HEK293 (cell line): ENCODE measurements at regions not wholly inside any gene's neighbourhood (a gene's known extent, or its start where the extent isn't known, plus 50 kb on each side); places are given as distances from the start of the nearest gene placed in this dataset.

Source experiments
- BCL11A ChIP-seq: fragments of 450-650 bp; formaldehyde crosslinking; IDR thresholded peaks from 2 replicates; pipeline ENCODE4 v1.5.1; 2016; ENCODE audit warnings: low read depth, missing biosample characterization, missing genetic modification characterization
- FEZF1 ChIP-seq: fragments of 450-650 bp; formaldehyde crosslinking; IDR thresholded peaks from 2 replicates; pipeline ENCODE4 v1.5.1; 2016; ENCODE audit warnings: missing biosample characterization, missing genetic modification characterization
- KLF7 ChIP-seq: fragments of 450-650 bp; formaldehyde crosslinking; IDR thresholded peaks from 2 replicates; pipeline ENCODE4 v1.5.1; 2016; ENCODE audit warnings: missing biosample characterization, missing genetic modification characterization, borderline replicate concordance
- MEIS1 ChIP-seq: sonication (generic); formaldehyde crosslinking; IDR thresholded peaks from 2 replicates; pipeline ENCODE4 v1.8.1; 2022; ENCODE audit warnings: missing genetic modification reagents, mild to moderate bottlenecking, borderline replicate concordance
- ZBTB17 ChIP-seq: fragments of 450-650 bp; formaldehyde crosslinking; IDR thresholded peaks from 2 replicates; pipeline ENCODE4 v1.5.1; 2016; ENCODE audit warnings: missing biosample characterization, missing genetic modification characterization
- ZBTB8A ChIP-seq: fragments of 450-650 bp; formaldehyde crosslinking; IDR thresholded peaks from 2 replicates; pipeline ENCODE4 v1.5.1; 2016; ENCODE audit warnings: missing biosample characterization, missing genetic modification characterization
- ZFP3 ChIP-seq: fragments of 450-650 bp; formaldehyde crosslinking; IDR thresholded peaks from 2 replicates; pipeline ENCODE4 v1.5.1; 2016; ENCODE audit warnings: low read depth, missing biosample characterization, missing genetic modification characterization
- ZNF10 ChIP-seq: fragments of 450-650 bp; formaldehyde crosslinking; IDR thresholded peaks from 2 replicates; pipeline ENCODE4 v1.5.1; 2017; ENCODE audit warnings: missing biosample characterization, missing genetic modification characterization
- ZNF2 ChIP-seq: fragments of 450-650 bp; formaldehyde crosslinking; IDR thresholded peaks from 2 replicates; pipeline ENCODE4 v1.5.1; 2016; ENCODE audit warnings: missing biosample characterization, missing genetic modification characterization
- ZNF214 ChIP-seq: fragments of 450-650 bp; formaldehyde crosslinking; IDR thresholded peaks from 2 replicates; pipeline ENCODE4 v1.5.1; 2017; ENCODE audit warnings: missing biosample characterization, mild to moderate bottlenecking, missing genetic modification characterization, borderline replicate concordance
- ZNF292 ChIP-seq: fragments of 450-650 bp; formaldehyde crosslinking; IDR thresholded peaks from 2 replicates; pipeline ENCODE4 v1.5.1; 2016; ENCODE audit warnings: low read depth, missing biosample characterization, missing genetic modification characterization, borderline replicate concordance
- ZNF391 ChIP-seq: fragments of 450-650 bp; formaldehyde crosslinking; IDR thresholded peaks from 2 replicates; pipeline ENCODE4 v1.5.1; 2016; ENCODE audit warnings: low read depth, missing biosample characterization, missing genetic modification characterization, borderline replicate concordance
- ZNF416 ChIP-seq: fragments of 450-650 bp; formaldehyde crosslinking; IDR thresholded peaks from 2 replicates; pipeline ENCODE4 v1.5.1; 2016; ENCODE audit warnings: missing biosample characterization, missing genetic modification characterization
- ZNF585B ChIP-seq: fragments of 450-650 bp; formaldehyde crosslinking; IDR thresholded peaks from 2 replicates; pipeline ENCODE4 v1.5.1; 2016; ENCODE audit warnings: missing biosample characterization, missing genetic modification characterization
- ZNF670 ChIP-seq: fragments of 450-650 bp; formaldehyde crosslinking; IDR thresholded peaks from 2 replicates; pipeline ENCODE4 v1.5.1; 2016; ENCODE audit warnings: missing biosample characterization, missing genetic modification characterization, low read depth
- ZNF701 ChIP-seq: fragments of 450-650 bp; formaldehyde crosslinking; IDR thresholded peaks from 2 replicates; pipeline ENCODE4 v1.5.1; 2016; ENCODE audit warnings: missing biosample characterization, missing genetic modification characterization
- ZNF707 ChIP-seq: fragments of 450-650 bp; formaldehyde crosslinking; IDR thresholded peaks from 2 replicates; pipeline ENCODE4 v1.5.1; 2016; ENCODE audit warnings: missing biosample characterization, missing genetic modification characterization
- ZNF843 ChIP-seq: fragments of 450-650 bp; formaldehyde crosslinking; IDR thresholded peaks from 2 replicates; pipeline ENCODE4 v1.5.1; 2016; ENCODE audit warnings: missing biosample characterization, missing genetic modification characterization
- TF ChIP-seq, protein P1 (sequence below): fragments of 450-650 bp; formaldehyde crosslinking; IDR thresholded peaks from 2 replicates; pipeline ENCODE4 v1.5.1; 2017; ENCODE audit warnings: missing biosample characterization, missing genetic modification characterization
- TF ChIP-seq, protein P2 (sequence below): fragments of 450-650 bp; formaldehyde crosslinking; IDR thresholded peaks from 2 replicates; pipeline ENCODE4 v1.5.1; 2016; ENCODE audit warnings: missing biosample characterization, missing genetic modification characterization
- TF ChIP-seq, protein P3 (sequence below): fragments of 450-650 bp; formaldehyde crosslinking; IDR thresholded peaks from 2 replicates; pipeline ENCODE4 v1.5.1; 2016; ENCODE audit warnings: missing biosample characterization, missing genetic modification characterization
- TF ChIP-seq, protein P4 (sequence below): fragments of 450-650 bp; formaldehyde crosslinking; IDR thresholded peaks from 2 replicates; pipeline ENCODE4 v1.5.1; 2016; ENCODE audit warnings: missing biosample characterization, missing genetic modification characterization, borderline replicate concordance
- TF ChIP-seq, protein P5 (sequence below): fragments of 450-650 bp; formaldehyde crosslinking; IDR thresholded peaks from 2 replicates; pipeline ENCODE4 v1.5.1; 2016; ENCODE audit warnings: missing biosample characterization, missing genetic modification characterization
- TF ChIP-seq, protein P6 (sequence below): fragments of 450-650 bp; formaldehyde crosslinking; IDR thresholded peaks from 2 replicates; pipeline ENCODE4 v1.5.1; 2017; ENCODE audit warnings: missing biosample characterization, missing genetic modification characterization
- TF ChIP-seq, protein P7 (sequence below): fragments of 450-650 bp; formaldehyde crosslinking; IDR thresholded peaks from 2 replicates; pipeline ENCODE4 v1.5.1; 2016; ENCODE audit warnings: missing biosample characterization, missing genetic modification characterization

DNA sequence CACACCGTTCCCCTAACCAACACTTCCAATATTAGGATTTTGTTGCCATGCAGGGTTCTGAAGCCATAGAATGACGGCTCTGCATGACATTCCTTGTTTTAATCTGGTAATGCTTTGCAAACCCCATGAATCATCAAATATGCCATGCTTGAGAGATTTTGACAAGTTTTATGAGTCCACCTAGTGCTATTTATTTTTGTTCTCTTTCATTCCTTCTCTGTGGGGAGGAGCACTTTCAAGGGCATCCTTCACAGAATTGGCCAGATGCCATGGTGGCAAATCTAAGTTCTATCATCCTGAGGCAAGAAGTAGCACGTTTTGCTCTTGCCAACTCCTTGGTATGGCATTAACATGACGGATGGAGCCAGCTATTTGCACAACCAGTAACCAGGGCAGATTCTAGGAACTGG lies 268.4 kb downstream of the FAM76B start (continued):
- TF ChIP-seq, protein P1, sequence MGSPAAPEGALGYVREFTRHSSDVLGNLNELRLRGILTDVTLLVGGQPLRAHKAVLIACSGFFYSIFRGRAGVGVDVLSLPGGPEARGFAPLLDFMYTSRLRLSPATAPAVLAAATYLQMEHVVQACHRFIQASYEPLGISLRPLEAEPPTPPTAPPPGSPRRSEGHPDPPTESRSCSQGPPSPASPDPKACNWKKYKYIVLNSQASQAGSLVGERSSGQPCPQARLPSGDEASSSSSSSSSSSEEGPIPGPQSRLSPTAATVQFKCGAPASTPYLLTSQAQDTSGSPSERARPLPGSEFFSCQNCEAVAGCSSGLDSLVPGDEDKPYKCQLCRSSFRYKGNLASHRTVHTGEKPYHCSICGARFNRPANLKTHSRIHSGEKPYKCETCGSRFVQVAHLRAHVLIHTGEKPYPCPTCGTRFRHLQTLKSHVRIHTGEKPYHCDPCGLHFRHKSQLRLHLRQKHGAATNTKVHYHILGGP (tag by site-specific recombination) = peak; percentile 78
- TF ChIP-seq ZNF701 (no peak), KLF7 (no peak), ZNF391 (peak; percentile 70; the same call in 1 of the 2 replicates), ZNF10 (0 out of 2 replicates have a peak, but pooled peaks have one; percentile 48), MEIS1 (CRISPR knock-in tag) (peak; percentile 69; the same call in 1 of the 2 replicates), ZBTB17 (tag by site-specific recombination) (peak; percentile 80), ZNF214 (tag by site-specific recombination) (no peak), ZNF670 (no peak), ZNF585B (tag by site-specific recombination) (no peak), ZNF416 (tag by site-specific recombination) (no peak), ZNF707 (tag by site-specific recombination) (no peak), ZNF2 (peak; percentile 59; the same call in 1 of the 2 replicates), FEZF1 (peak; percentile 97), ZFP3 (tag by site-specific recombination) (no peak), ZBTB8A (peak; percentile 44), ZNF843 (tag by site-specific recombination) (peak; percentile 98), BCL11A (tag by site-specific recombination) (peak; percentile 86), ZNF292 (no peak)
- TF ChIP-seq, protein P2, sequence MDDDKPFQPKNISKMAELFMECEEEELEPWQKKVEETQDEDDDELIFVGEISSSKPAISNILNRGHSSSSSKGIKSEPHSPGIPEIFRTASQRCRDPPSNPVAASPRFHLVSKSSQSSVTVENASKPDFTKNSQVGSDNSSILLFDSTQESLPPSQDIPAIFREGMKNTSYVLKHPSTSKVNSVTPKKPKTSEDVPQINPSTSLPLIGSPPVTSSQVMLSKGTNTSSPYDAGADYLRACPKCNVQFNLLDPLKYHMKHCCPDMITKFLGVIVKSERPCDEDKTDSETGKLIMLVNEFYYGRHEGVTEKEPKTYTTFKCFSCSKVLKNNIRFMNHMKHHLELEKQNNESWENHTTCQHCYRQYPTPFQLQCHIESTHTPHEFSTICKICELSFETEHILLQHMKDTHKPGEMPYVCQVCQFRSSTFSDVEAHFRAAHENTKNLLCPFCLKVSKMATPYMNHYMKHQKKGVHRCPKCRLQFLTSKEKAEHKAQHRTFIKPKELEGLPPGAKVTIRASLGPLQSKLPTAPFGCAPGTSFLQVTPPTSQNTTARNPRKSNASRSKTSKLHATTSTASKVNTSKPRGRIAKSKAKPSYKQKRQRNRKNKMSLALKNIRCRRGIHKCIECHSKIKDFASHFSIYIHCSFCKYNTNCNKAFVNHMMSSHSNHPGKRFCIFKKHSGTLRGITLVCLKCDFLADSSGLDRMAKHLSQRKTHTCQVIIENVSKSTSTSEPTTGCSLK = no peak
- TF ChIP-seq, protein P3, sequence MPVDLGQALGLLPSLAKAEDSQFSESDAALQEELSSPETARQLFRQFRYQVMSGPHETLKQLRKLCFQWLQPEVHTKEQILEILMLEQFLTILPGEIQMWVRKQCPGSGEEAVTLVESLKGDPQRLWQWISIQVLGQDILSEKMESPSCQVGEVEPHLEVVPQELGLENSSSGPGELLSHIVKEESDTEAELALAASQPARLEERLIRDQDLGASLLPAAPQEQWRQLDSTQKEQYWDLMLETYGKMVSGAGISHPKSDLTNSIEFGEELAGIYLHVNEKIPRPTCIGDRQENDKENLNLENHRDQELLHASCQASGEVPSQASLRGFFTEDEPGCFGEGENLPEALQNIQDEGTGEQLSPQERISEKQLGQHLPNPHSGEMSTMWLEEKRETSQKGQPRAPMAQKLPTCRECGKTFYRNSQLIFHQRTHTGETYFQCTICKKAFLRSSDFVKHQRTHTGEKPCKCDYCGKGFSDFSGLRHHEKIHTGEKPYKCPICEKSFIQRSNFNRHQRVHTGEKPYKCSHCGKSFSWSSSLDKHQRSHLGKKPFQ (tag by site-specific recombination) = peak; percentile 76
- TF ChIP-seq, protein P4, sequence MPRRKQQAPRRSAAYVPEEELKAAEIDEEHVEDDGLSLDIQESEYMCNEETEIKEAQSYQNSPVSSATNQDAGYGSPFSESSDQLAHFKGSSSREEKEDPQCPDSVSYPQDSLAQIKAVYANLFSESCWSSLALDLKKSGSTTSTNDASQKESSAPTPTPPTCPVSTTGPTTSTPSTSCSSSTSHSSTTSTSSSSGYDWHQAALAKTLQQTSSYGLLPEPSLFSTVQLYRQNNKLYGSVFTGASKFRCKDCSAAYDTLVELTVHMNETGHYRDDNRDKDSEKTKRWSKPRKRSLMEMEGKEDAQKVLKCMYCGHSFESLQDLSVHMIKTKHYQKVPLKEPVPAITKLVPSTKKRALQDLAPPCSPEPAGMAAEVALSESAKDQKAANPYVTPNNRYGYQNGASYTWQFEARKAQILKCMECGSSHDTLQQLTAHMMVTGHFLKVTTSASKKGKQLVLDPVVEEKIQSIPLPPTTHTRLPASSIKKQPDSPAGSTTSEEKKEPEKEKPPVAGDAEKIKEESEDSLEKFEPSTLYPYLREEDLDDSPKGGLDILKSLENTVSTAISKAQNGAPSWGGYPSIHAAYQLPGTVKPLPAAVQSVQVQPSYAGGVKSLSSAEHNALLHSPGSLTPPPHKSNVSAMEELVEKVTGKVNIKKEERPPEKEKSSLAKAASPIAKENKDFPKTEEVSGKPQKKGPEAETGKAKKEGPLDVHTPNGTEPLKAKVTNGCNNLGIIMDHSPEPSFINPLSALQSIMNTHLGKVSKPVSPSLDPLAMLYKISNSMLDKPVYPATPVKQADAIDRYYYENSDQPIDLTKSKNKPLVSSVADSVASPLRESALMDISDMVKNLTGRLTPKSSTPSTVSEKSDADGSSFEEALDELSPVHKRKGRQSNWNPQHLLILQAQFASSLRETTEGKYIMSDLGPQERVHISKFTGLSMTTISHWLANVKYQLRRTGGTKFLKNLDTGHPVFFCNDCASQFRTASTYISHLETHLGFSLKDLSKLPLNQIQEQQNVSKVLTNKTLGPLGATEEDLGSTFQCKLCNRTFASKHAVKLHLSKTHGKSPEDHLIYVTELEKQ (tag by site-specific recombination) = peak; percentile 86
- TF ChIP-seq, protein P5, sequence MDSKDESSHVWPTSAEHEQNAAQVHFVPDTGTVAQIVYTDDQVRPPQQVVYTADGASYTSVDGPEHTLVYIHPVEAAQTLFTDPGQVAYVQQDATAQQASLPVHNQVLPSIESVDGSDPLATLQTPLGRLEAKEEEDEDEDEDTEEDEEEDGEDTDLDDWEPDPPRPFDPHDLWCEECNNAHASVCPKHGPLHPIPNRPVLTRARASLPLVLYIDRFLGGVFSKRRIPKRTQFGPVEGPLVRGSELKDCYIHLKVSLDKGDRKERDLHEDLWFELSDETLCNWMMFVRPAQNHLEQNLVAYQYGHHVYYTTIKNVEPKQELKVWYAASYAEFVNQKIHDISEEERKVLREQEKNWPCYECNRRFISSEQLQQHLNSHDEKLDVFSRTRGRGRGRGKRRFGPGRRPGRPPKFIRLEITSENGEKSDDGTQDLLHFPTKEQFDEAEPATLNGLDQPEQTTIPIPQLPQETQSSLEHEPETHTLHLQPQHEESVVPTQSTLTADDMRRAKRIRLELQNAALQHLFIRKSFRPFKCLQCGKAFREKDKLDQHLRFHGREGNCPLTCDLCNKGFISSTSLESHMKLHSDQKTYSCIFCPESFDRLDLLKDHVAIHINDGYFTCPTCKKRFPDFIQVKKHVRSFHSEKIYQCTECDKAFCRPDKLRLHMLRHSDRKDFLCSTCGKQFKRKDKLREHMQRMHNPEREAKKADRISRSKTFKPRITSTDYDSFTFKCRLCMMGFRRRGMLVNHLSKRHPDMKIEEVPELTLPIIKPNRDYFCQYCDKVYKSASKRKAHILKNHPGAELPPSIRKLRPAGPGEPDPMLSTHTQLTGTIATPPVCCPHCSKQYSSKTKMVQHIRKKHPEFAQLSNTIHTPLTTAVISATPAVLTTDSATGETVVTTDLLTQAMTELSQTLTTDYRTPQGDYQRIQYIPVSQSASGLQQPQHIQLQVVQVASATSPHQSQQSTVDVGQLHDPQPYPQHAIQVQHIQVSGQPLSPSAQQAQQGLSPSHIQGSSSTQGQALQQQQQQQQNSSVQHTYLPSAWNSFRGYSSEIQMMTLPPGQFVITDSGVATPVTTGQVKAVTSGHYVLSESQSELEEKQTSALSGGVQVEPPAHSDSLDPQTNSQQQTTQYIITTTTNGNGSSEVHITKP (tag by site-specific recombination) = peak; percentile 43; the same call in 1 of the 2 replicates
- TF ChIP-seq, protein P6, sequence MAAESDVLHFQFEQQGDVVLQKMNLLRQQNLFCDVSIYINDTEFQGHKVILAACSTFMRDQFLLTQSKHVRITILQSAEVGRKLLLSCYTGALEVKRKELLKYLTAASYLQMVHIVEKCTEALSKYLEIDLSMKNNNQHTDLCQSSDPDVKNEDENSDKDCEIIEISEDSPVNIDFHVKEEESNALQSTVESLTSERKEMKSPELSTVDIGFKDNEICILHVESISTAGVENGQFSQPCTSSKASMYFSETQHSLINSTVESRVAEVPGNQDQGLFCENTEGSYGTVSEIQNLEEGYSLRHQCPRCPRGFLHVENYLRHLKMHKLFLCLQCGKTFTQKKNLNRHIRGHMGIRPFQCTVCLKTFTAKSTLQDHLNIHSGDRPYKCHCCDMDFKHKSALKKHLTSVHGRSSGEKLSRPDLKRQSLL = peak; percentile 46; the same call in 1 of the 2 replicates
- TF ChIP-seq, protein P7, sequence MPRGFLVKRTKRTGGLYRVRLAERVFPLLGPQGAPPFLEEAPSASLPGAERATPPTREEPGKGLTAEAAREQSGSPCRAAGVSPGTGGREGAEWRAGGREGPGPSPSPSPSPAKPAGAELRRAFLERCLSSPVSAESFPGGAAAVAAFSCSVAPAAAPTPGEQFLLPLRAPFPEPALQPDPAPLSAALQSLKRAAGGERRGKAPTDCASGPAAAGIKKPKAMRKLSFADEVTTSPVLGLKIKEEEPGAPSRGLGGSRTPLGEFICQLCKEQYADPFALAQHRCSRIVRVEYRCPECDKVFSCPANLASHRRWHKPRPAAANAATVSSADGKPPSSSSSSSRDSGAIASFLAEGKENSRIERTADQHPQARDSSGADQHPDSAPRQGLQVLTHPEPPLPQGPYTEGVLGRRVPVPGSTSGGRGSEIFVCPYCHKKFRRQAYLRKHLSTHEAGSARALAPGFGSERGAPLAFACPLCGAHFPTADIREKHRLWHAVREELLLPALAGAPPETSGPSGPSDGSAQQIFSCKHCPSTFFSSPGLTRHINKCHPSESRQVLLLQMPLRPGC (tag by site-specific recombination) = peak; percentile 87
